BLaER1 treated with 17β-estradiol and CSF1 and Interleukin-3, amounts not matched to agents 10 nM and 100 nM (cell line): ENCODE measurements at regions not wholly inside any gene's neighbourhood (a gene's known extent, or its start where the extent isn't known, plus 50 kb on each side); places are given as distances from the start of the nearest gene placed in this dataset.
"Not testable (repeated sequence)": the region's sequence is repeated elsewhere in the genome, so short reads cannot be mapped to it uniquely, and the experiment has no call there.

Source experiments
- H3K27ac ChIP-seq, 11 experiments: shearing (Covaris generic); formaldehyde crosslinking; 2 replicates each; pipeline ENCODE4 v1.8.1; 2022
- H3K27me3 ChIP-seq, 11 experiments: shearing (Covaris generic); formaldehyde crosslinking; 2 replicates each; pipeline ENCODE4 v1.8.1; 2022
- H3K36me3 ChIP-seq, 11 experiments: shearing (Covaris generic); formaldehyde crosslinking; 2 replicates each; pipeline ENCODE4 v1.8.1; 2022
- H3K4me1 ChIP-seq, 10 experiments: shearing (Covaris generic); formaldehyde crosslinking; 2 replicates each; pipeline ENCODE4 v1.8.1; 2022
- H3K4me2 ChIP-seq, 11 experiments: shearing (Covaris generic); formaldehyde crosslinking; 2 replicates each; pipeline ENCODE4 v1.8.1; 2022
- H3K4me3 ChIP-seq, 10 experiments: shearing (Covaris generic); formaldehyde crosslinking; 2 replicates each; pipeline ENCODE4 v1.8.1; 2022
- H3K9ac ChIP-seq, 11 experiments: shearing (Covaris generic); formaldehyde crosslinking; 2 replicates each; pipeline ENCODE4 v1.8.1; 2022
- H3K9me3 ChIP-seq, 11 experiments: shearing (Covaris generic); formaldehyde crosslinking; replicated peaks in 1 of 11; 2 replicates each; pipeline ENCODE4 v1.8.1; 2022
- H4K20me1 ChIP-seq, 11 experiments: shearing (Covaris generic); formaldehyde crosslinking; 2 replicates each; pipeline ENCODE4 v1.8.1; 2022
- Cebpa-rat ChIP-seq, 11 experiments: shearing (Covaris generic); IDR thresholded peaks; 2 replicates each; pipeline ENCODE4 v1.8.1; 2022

- no peaks in the 10 kb centered on the region for H3K36me3 ChIP-seq
- no peak overlapping the region for H3K4me3 ChIP-seq
- H4K20me1 ChIP-seq: no peaks in the 10 kb centered on the region
- TF ChIP-seq Cebpa-rat (IDR thresholded peaks at IDR 0.05): no peak
- peaks cover 67 to 99% (median 93%) of the 10 kb centered on the region in 11 experiments for H3K27me3 ChIP-seq
- H3K4me2 ChIP-seq: no peak overlapping the region
- no peaks in the 10 kb centered on the region for H3K4me1 ChIP-seq
- no peak overlapping the region for H3K9ac ChIP-seq
- H3K27ac ChIP-seq: no peak overlapping the region
- peaks cover 32 to 41% (median 35%) of the 10 kb centered on the region in 11 experiments for H3K9me3 ChIP-seq
Measured at GRCh38 chrX:145393702-145394235, 146.5 kb downstream of the SPANXN1 start.

- H3K9me3 ChIP-seq: peaks cover 32 to 41% (median 35%) of the 10 kb centered on the region in 11 experiments
- no peak overlapping the region for H3K27ac ChIP-seq
Measured at GRCh38 chrX:145394344-145394743, 147.0 kb downstream of the SPANXN1 start.

GRCh38 chrX:145396612-145397011 is 149.3 kb downstream of the SPANXN1 start:
- Histone ChIP-seq H3K9ac (no peak overlapping the region), H3K9me3 (peaks cover 32 to 40% (median 35%) of the 10 kb centered on the region in 11 experiments), H4K20me1 (no peaks in the 10 kb centered on the region), H3K27me3 (peaks cover 46 to 93% (median 81%) of the 10 kb centered on the region in 11 experiments), H3K27ac (no peak overlapping the region), H3K4me3 (no peak overlapping the region), H3K36me3 (no peaks in the 10 kb centered on the region), H3K4me2 (no peak overlapping the region), H3K4me1 (no peaks in the 10 kb centered on the region)
- no peak for TF ChIP-seq Cebpa-rat (IDR thresholded peaks at IDR 0.05)

More at GRCh38 chrX:145394344-145394743, 147.0 kb downstream of the SPANXN1 start:
- Histone ChIP-seq H3K9ac (no peak overlapping the region), H3K27me3 (peaks cover 61 to 99% (median 92%) of the 10 kb centered on the region in 11 experiments), H3K4me1 (no peaks in the 10 kb centered on the region), H3K36me3 (no peaks in the 10 kb centered on the region), H3K4me2 (no peak overlapping the region), H4K20me1 (no peaks in the 10 kb centered on the region), H3K4me3 (no peak overlapping the region)
- TF ChIP-seq Cebpa-rat (IDR thresholded peaks at IDR 0.05): no peak

- no peak overlapping the region for H3K4me2 ChIP-seq
- H3K4me3 ChIP-seq: no peak overlapping the region
- peaks cover 43 to 92% (median 74%) of the 10 kb centered on the region in 11 experiments; a peak in 21 of 22 replicates for H3K27me3 ChIP-seq
- no peaks in the 10 kb centered on the region; a peak in 1 of 22 replicates for H3K9me3 ChIP-seq
- no peak for TF ChIP-seq Cebpa-rat (IDR thresholded peaks at IDR 0.05)
- no peak overlapping the region for H3K27ac ChIP-seq
- no peaks in the 10 kb centered on the region for H3K4me1 ChIP-seq
- no peaks in the 10 kb centered on the region for H3K36me3 ChIP-seq
- no peaks in the 10 kb centered on the region for H4K20me1 ChIP-seq
- no peak overlapping the region for H3K9ac ChIP-seq
Measured at GRCh38 chrX:145405012-145405411, 157.7 kb downstream of the SPANXN1 start.

GRCh38 chrX:145410622-145411021 is 163.3 kb downstream of the SPANXN1 start:
- no peak for TF ChIP-seq Cebpa-rat (IDR thresholded peaks at IDR 0.05)

GRCh38 chrX:145436211-145436610 is 188.9 kb downstream of the SPANXN1 start:
- H3K4me3 ChIP-seq, H3K4me2 ChIP-seq, H3K9ac ChIP-seq, H3K27ac ChIP-seq, H3K4me1 ChIP-seq, H4K20me1 ChIP-seq, H3K36me3 ChIP-seq, H3K9me3 ChIP-seq: not testable (repeated sequence)
- peaks cover 16 to 46% (median 34%) of the 10 kb centered on the region in 11 experiments; a peak in 20 of 22 replicates for H3K27me3 ChIP-seq

More at GRCh38 chrX:145410622-145411021, 163.3 kb downstream of the SPANXN1 start:
- no peaks in the 10 kb centered on the region for H4K20me1 ChIP-seq
- H3K9me3 ChIP-seq: no peaks in the 10 kb centered on the region; a peak in 1 of 22 replicates
- no peaks in the 10 kb centered on the region for H3K36me3 ChIP-seq
- no peak overlapping the region for H3K9ac ChIP-seq
- no peaks in the 10 kb centered on the region for H3K4me1 ChIP-seq
- no peak overlapping the region for H3K4me2 ChIP-seq
- H3K27ac ChIP-seq: no peak overlapping the region
- H3K27me3 ChIP-seq: peaks cover 57 to 98% (median 91%) of the 10 kb centered on the region in 11 experiments
- H3K4me3 ChIP-seq: no peak overlapping the region

GRCh38 chrX:145464650-145465049 is 217.3 kb downstream of the SPANXN1 start:
- Histone ChIP-seq H3K36me3 (no peaks in the 10 kb centered on the region), H3K27me3 (peaks cover 29 to 75% (median 69%) of the 10 kb centered on the region in 11 experiments), H3K9me3 (peaks cover 14 to 23% (median 18%) of the 10 kb centered on the region in 11 experiments; a peak in 20 of 22 replicates)

GRCh38 chrX:145475725-145476124 is 228.4 kb downstream of the SPANXN1 start:
- H3K4me2 ChIP-seq: no peak overlapping the region
- H3K36me3 ChIP-seq: no peaks in the 10 kb centered on the region
- peaks cover 0 to 6% (median 0%) of the 10 kb centered on the region in 11 experiments; a peak in 1 of 22 replicates for H3K9me3 ChIP-seq
- peaks cover 77 to 98% (median 94%) of the 10 kb centered on the region in 11 experiments for H3K27me3 ChIP-seq
- H3K9ac ChIP-seq: no peak overlapping the region
- no peak overlapping the region for H3K27ac ChIP-seq
- H3K4me1 ChIP-seq: no peaks in the 10 kb centered on the region
- no peak for TF ChIP-seq Cebpa-rat (IDR thresholded peaks at IDR 0.05)
- no peaks in the 10 kb centered on the region; a peak in 1 of 22 replicates for H4K20me1 ChIP-seq
- no peak overlapping the region for H3K4me3 ChIP-seq

More at GRCh38 chrX:145464650-145465049, 217.3 kb downstream of the SPANXN1 start:
- H3K4me3 ChIP-seq: no peak overlapping the region
- no peak overlapping the region for H3K4me2 ChIP-seq
- H3K9ac ChIP-seq: no peak overlapping the region
- H3K4me1 ChIP-seq: no peaks in the 10 kb centered on the region
- no peaks in the 10 kb centered on the region for H4K20me1 ChIP-seq
- TF ChIP-seq Cebpa-rat (IDR thresholded peaks at IDR 0.05): no peak
- no peak overlapping the region for H3K27ac ChIP-seq

GRCh38 chrX:145484740-145485139 is 237.4 kb downstream of the SPANXN1 start:
- Histone ChIP-seq H3K27me3 (peaks cover 70 to 100% (median 96%) of the 10 kb centered on the region in 11 experiments), H3K4me2 (no peak overlapping the region), H4K20me1 (no peaks in the 10 kb centered on the region), H3K4me3 (no peak overlapping the region), H3K9me3 (peaks cover 0 to 3% (median 0%) of the 10 kb centered on the region in 11 experiments; a peak in 1 of 22 replicates), H3K4me1 (no peaks in the 10 kb centered on the region), H3K36me3 (no peaks in the 10 kb centered on the region), H3K9ac (no peak overlapping the region), H3K27ac (no peak overlapping the region)
- no peak for TF ChIP-seq Cebpa-rat (IDR thresholded peaks at IDR 0.05)

- no peaks in the 10 kb centered on the region for H3K36me3 ChIP-seq
- no peak overlapping the region for H3K4me3 ChIP-seq
- H3K9ac ChIP-seq: no peak overlapping the region
- no peak overlapping the region for H3K27ac ChIP-seq
- H4K20me1 ChIP-seq: no peaks in the 10 kb centered on the region; a peak in 2 of 22 replicates
- no peak overlapping the region for H3K4me2 ChIP-seq
- H3K4me1 ChIP-seq: no peaks in the 10 kb centered on the region
- peaks cover 59 to 95% (median 90%) of the 10 kb centered on the region in 11 experiments for H3K27me3 ChIP-seq
- H3K9me3 ChIP-seq: no peaks in the 10 kb centered on the region
- no peak for TF ChIP-seq Cebpa-rat (IDR thresholded peaks at IDR 0.05)
Measured at GRCh38 chrX:145502670-145503069, 255.4 kb downstream of the SPANXN1 start.
